Eye (tissue), 1 donor: ENCODE measurements at regions not wholly inside any gene's neighbourhood (a gene's known extent, or its start where the extent isn't known, plus 50 kb on each side); places are given as distances from the start of the nearest gene placed in this dataset.
"Not testable (repeated sequence)": the region's sequence is repeated elsewhere in the genome, so short reads cannot be mapped to it uniquely, and the experiment has no call there.

Experiments
- DNase-seq: peaks from one replicate; pipeline ENCODE4 v3.0.0-alpha.2; 2015

DNA sequence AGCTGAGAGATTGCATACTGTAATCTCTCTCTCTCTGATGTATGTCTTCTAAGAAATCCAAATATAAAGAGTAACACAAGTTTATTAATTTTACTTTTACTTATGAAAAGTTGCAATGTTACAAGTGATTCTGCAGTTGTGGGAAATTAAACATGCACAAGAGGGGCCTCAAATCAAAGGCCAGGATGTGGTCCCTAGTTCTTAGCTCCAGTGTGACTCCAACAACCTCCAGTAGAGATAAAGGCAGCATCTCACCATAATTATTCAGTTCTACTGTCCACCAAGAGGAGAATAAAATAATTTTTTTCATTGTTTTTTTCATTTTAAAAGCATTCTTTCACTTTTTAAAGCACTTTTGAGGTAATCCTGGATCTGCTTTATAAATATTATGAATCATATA is 223.3 kb downstream of the RAP2B start:
- no peak for DNase-seq

DNA sequence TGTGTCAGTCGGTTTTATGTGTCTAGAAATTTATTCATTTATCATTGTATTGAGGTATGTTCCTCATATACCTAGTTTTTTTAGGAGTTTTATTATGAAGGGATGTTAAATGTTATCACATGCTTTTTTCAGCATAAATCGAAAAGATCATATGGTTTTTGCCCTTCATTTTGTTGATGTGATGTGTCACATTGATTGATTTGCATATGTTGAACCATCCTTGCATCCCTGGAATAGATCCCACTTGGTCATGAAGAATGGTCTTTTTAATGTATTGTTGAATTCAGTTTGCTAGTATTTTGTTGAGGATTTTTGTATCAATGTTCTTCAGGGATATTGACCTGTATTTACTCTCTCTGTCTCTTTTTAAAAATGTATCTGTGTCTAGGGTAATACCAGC is 230.3 kb downstream of the RAP2B start:
- DNase-seq, result no peak

DNA sequence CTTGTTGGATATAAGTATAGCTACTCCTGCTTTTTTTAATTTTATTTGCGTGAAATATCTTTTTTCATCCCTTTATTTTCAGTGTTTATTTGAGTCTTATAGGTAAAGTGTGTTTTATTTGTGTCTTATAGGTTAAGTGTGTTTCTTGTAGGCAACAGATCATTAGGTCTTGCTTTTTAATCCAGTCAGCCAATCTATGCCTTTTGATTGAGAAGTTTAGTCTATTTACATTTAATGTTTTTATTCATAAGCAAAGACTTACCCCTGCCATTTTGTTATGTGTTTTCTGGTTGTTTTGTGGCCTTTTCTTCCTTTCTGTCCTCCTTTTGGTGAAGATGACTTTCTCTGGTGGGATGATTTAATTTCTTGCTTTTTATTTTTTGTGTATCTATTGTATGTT is 232.0 kb downstream of the RAP2B start:
- DNase-seq, result no peak

DNA sequence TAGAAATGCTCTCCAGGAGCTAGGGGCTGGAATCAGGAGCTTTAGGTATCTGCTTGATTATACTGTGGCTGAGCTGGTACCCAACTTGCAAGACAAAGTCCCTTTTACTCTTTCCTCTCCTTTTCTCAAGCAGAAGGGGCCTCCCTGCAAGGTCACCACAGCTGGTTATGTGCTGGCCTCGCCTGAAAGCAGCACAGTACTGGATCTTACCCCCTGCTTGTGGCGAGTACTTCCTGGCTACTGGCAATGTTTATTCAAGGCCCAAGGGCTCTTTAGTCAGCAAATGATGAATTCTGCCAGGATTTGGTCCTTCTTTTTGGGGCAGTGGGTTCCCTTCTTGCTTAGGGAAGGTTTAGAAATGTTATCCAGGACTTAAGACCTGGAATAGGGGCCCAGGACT is 234.6 kb downstream of the RAP2B start:
- no peak for DNase-seq

DNA sequence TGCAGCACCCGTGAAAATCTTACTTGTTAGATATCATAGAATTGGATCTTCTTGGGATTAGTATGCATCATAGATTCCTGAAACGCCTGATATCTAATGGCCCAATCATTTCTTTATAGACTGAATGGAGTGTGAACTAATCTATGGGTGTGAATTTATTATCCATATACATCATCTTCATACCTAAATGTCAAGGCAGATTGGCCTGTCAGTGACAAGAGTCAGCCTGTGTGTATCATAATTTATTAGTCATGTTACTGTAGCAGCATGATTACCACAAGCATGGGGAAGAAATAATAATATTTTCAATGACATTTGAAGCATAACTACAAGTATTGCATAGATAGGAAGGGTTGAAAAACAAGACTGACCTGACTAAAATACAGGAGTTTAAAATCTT is 235.8 kb downstream of the RAP2B start:
- DNase-seq, result no peak

DNA sequence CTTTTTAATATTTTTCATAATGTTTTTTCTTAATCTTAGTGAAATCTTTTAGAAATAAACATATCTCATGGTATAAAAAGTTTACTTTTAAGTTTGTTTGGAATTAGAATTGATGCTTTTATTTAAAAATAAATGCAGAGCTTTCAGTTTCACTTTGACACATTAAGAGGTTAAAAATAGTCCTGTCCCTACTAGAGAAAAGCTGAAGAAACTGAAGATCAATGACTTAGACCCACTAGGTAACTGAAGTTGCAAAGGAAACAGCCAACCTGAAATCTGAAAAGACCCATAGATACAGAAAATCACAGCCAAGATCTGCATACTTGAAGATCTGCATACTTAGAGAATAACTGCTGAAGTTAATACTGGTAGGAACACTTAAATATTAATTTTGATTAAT is 237.6 kb downstream of the RAP2B start:
- DNase-seq, result no peak

DNA sequence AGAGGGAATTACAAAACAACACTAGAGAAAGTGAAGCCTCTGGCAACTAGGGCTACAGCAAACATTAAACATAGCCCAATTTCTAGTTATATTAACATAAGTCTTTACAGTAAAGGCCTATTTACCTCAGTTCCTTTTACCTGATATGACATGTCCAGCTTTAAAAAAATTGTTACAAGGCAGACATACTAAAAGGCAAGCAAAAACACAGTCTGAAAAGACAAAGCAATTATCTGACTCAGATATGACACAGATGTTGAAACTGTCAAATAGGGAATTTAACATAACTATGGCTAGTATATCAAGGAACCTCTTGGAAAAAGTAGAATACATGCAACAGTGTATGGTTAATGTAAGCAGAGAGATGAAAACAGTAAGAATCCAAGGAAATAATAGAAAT is 238.6 kb downstream of the RAP2B start:
- no peak for DNase-seq

DNA sequence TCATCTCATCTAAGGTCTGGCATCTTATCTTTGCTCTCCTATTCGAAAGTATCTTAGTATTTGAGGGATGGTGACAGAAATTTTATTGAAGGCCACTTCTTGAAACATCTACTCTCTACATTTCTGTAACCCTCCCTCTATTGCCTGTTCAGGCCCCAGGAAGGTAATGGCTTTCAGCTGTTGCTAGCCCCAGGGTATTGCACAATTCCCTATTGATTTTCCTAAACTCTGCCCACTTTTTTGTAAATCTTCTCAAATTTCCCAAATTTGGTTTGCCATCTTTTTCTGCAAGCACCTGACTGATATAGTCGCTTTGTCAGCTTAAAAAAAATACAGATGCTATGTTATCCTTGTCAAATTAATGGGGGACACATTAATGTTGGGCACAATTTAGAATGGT is 242.1 kb downstream of the RAP2B start:
- no peak for DNase-seq

DNA sequence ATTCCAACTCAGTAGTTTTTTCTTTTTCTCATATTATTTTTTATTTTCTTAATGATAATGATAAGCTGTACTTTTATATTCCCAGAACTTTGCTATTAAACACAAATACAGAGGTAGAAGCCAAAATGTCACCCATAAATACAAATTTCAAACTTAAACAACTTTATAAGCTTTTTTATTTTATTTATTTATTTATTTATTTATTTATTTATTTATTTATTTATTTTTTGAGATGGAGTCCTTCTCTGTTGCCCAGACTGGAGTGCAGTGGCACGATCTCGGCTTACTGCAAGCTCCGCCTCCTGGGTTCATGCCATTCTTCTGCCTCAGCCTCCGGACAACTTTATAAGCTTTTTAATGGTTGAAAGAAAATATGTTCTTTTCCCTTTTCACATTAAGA is 243.3 kb downstream of the RAP2B start:
- DNase-seq, result not testable (repeated sequence)

DNA sequence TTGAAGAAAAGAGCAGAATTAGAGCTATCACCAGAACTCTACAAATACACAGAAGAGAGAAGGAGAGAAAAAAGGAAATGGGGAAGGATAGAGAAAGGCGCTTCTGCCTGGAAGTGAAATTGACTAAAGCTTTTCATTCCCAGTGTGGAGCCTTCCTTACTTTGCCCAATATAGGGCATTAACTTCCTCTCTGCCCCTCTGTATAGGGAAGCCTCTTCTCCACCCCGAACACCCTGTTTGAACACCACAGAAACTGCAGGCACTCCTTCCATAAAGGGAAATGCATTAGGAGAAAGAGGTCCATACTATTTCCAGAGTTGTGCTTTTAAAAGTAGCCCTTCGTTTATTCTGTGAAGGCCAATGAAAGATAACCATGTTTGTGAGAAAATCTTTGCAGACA is 248.5 kb downstream of the RAP2B start:
- DNase-seq, result no peak

DNA sequence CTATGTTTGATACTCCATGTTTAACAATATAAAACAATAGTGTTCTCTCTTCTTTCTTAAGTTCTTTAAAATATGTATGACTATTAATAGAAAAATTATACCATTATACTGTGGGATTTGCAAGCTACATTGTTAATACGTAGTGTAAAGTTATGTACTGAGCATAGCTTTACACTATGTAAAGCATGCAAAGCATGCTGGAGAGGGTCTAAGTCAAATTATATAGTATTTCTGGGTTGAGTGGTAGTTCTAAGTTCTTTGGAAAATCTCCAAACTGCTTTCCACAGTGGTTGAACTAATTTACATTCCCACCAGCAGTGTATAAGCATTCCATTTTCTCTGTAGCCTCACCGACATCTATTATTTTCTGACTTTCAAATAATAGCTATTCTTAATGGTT is 253.0 kb downstream of the RAP2B start:
- DNase-seq, result no peak

DNA sequence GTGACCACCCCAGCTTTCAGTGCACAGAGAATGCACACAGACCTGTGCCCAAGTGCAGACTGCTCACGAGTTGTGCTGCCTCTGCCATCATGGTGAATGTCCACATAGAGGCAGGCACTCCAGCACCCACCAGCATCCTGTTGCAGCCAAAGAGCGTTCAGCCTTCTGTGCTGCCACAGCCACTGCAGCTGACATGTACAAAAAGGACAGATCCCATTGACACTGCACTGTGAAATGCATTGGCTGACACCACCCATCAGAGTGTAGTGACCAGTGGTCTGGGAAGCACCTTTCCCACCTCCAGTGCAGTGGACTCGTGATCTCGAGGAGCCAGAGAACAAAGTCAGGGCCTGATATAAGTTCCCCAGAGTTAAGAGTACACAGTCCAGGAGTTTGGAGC is 260.3 kb downstream of the RAP2B start:
- DNase-seq, result no peak

DNA sequence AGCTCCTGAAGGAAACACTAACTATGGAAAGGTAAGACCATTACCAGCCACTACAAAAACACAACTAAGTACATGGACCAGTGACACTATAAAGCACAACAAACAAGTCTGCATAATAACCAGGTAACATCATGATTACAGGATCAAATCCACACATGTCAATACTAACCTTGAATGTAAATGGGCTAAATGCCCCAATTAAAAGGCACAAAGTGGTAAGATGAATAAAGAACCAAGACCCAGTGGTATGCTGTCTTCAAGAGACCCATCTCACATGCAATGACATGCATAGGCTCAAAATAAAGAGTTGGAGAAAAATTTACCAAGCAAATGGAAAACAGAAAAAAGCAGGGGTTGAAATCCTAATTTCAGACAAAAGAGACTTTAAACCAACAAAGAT is 261.8 kb downstream of the RAP2B start:
- not testable (repeated sequence) for DNase-seq

DNA sequence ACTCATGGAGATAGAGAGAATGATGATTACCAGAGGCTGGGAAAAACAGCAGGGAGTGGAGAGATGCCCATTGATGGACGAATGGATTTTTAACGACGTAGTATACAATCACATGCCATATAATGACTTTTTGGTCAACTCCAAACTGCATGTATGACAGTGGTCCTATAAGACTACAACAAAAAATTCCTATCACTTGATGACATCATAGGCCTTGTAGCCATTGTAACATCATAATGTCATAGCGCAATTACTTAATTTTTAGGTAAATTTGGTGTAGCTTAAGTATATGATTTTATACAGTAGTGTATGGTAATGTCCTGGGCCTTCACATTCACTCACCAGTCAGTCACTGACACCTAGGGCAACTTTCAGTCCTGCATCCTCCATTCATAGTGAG is 264.3 kb downstream of the RAP2B start:
- DNase-seq, result no peak

DNA sequence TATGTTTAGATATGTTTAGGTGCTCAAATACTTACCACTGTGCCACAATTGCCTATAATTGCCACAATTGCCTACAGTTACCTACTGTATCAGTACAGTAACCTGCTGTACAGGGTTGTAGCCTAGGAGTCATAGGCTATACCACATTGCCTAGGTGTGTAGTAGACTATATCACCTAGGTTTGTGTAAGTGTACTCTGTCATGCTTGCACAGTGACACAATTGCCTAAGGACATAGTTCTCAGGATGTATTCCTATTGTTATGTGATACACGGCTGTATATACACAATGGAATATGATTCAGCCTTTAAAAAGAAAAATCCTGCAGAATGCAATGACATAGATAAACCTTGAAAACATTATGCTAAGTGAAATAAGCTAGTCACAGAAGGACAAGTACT is 264.8 kb downstream of the RAP2B start:
- DNase-seq, result no peak

DNA sequence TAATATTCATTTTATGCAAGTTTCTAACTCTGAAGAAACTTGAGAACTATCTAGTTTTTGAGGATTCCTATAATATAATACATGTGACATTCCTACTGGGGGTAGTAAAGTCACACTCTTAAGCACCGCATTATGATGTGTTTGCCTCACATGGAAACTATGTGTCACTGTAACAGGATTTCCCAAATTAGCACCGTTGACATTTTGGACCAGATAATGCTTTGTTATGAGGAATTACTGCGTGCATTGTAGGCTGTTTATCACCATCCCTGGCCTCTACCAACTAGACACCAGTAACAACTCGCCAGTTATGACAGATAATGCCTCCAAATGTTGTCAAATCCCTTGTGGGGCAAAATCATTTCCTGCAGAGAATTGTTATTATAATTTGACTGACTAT is 267.8 kb downstream of the RAP2B start:
- DNase-seq, result no peak

DNA sequence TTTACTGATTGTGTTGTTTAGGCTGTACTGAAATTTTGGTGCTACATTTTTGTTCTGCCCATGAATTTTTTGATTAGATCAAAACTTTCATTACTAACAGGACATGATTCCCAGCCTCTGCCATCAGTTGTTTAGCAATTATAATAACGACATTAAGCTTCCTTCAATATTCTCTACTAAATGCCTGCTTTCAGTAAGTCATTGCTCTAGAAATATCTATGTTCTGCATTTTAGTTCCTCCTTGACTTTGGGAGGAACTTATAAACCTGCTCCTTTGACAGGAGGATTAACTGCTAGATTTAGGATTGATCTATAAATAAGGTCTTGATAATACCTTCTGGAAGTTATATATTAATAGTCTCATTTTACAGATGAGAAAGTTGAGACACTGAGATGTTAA is 269.1 kb downstream of the RAP2B start:
- no peak for DNase-seq

DNA sequence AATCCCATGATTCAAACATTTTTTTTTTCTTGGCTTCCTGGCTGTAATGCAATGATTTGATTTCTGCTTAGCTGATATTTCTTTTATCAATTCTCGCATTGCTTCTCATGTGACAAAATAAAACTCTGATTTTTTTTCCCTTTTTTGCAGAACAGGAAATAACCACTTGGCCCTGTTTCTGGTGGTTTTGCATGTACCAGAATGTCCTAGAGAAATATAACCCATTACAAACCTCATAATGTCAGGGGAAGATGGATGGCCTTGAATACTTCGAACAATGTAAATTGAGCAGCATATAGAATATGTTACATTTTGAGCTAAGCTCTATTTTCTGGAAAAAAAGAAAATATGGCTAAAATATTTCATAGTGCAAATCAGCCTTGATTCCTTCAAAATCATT is 275.6 kb downstream of the RAP2B start:
- no peak for DNase-seq

DNA sequence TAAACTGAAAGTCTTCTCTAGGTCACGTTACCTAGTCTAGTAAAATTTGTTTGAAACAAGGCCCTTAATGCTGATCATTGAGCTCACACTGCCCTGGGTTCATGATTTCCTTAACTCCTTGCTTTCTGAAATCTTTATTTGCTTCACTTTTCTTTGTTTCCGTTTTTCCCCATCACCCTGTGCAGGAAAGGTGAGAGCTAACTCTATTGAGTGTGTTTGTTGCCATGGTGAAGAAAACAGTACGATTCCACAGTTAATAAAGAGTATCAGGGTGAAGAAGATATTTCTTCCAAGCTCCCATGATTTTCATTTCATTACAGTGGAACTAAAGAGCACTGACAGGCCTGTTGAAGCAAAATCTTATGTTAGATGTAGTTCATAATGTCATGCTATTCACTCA is 276.2 kb downstream of the RAP2B start:
- no peak for DNase-seq

DNA sequence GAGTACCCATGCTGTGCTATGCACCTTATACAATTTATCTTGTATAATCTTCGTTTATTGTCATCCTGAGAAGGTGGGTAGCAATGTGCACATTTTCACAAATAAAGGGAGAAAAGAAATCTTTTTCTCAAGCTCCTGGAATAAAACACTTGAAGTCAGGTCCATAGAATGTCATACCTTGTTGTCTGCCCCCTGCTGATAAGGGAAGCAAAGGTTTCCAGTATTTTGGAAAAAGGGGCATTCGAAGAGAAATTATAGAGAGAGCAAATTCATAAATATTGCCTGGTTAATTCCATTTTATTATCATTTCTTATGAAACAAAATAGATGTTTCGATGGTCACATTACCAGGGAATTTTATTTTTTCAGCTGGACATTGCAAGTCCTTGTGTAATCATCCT is 277.8 kb downstream of the RAP2B start:
- DNase-seq, result no peak

DNA sequence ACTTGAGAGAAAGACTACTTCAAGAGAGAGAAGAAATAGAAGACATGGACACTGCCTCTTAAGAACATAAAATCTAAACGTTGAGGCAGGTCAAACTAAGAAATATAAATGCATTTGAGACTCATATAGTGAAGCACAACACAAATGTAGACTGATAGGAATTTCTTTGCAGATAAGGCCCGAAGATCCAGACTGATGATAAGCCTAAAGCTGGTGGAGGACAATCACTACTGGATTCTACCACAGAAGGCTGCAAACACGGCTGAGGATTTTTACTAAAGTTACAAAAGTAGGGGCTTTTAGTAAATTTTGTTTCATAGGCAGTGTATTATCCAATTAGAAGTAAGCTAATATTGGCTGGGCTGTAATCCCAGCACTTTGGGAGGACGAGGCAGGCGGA is 278.3 kb downstream of the RAP2B start:
- no peak for DNase-seq

DNA sequence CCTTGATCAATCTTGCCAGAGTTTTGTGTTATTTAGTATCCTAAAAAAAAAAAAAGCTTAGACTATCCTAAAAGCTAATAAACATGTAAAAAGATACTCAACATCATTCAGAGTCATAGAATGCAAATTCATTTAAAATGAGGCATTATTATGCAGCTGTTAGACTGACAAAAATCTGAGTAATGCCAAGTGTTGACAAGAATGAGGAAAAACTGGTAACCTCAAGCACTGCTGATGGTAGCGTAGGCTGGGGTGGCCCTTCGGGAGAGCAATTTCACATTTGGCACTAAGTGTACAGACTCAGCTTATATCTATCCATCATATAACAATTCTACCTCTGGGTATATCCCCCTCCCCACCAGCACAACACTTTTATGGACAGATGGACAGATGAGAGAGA is 280.4 kb downstream of the RAP2B start:
- no peak for DNase-seq

DNA sequence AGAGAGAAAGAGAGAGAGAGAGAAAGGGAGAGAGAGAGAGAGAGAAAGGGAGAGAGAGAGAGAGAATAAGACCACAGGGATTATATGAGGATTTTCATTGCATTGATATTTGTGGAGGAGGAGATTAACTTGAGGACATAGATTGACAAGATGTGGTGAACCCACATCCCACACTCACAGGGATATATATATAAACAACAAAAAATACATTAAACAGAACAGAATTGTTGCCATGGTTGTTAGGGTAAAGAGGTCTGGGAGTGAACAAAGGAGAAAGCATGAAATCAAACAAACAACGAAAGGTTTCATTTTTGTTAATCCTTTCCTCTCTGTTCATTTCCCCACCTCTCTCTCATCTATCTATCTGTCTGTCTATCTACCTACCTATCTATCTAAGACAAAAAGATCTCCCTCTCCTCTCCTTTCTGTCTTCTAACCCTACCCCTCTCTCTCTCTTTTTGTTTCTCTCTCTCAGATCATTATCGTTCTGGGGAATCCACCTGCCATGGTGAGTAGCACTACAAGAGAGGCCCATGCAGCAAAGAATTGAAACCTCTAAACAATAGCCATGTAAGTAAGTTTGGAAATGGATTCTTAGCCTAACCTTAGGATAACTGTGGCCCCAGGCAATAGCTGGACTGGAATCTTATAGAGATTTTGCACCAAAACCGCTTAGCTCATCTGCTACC is 280.9 kb downstream of the RAP2B start:
- no peak for DNase-seq

DNA sequence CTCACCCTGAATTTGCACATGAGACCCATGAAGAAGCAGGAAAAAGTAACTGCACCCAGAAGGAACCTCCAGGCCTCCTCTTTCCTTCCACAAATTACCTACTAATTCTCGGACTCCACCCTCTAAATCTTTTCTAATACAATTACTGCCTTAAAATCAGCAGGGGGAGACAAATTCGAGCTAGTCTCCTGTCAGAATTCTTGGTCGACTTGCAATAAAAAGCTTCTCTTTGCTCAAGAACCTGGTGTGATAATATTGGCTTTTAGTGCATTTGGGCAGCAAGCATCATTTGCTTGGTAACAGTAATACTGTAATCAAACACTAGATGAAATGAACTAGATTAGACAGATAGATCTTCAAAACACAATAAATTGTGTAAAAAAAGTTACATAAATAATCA is 281.9 kb downstream of the RAP2B start:
- no peak for DNase-seq

DNA sequence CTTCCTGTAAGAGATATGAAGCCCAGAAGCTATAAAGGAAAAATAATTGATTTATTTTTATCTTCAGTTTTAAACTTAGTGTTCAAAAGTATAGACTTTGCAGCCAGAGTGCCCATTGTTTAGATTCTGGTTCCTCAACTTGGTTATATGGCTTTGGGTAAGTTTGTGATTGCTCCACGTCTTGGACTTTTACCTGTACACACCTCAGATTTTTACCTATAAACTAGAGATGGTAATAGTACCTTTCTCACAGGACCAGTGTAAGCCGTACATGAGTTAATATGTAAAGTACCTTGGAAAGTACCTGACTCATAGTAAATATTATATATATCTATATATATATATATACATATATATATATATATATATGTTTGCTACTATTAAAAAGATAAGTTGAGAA is 283.8 kb downstream of the RAP2B start:
- no peak for DNase-seq
